ENCODE measurements at regions not wholly inside any gene's neighbourhood (a gene's known extent, or its start where the extent isn't known, plus 50 kb on each side); places are given as distances from the start of the nearest gene placed in this dataset.

DNA sequence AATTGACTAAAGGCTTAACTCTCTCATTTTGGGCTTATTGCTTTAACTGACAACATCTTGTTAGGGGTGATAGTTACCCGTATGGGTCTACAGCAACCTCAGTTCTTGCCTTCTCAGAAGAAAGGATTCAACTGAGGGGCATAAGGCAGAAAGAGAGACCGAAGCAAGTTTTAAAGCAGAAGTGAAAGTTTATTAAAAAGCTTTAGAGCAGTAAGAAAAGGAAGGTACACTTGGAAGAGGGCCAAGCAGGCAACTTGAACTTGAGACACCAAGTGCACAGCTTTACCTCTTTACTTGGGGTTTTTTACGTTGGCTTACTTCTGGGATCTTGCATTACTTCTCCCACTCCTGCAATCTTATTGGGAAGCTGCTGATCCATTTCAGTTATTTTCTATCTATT, 246.9 kb upstream of the PRR20A start:
- DNase-seq (ENCODE audit: low read depth): no peak
- H3K4me3 ChIP-seq (ENCODE audit: control insufficient read depth, low read depth, low read length): no peak overlapping the region
- TF ChIP-seq, protein P1, sequence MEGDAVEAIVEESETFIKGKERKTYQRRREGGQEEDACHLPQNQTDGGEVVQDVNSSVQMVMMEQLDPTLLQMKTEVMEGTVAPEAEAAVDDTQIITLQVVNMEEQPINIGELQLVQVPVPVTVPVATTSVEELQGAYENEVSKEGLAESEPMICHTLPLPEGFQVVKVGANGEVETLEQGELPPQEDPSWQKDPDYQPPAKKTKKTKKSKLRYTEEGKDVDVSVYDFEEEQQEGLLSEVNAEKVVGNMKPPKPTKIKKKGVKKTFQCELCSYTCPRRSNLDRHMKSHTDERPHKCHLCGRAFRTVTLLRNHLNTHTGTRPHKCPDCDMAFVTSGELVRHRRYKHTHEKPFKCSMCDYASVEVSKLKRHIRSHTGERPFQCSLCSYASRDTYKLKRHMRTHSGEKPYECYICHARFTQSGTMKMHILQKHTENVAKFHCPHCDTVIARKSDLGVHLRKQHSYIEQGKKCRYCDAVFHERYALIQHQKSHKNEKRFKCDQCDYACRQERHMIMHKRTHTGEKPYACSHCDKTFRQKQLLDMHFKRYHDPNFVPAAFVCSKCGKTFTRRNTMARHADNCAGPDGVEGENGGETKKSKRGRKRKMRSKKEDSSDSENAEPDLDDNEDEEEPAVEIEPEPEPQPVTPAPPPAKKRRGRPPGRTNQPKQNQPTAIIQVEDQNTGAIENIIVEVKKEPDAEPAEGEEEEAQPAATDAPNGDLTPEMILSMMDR (conservative IDR thresholded peaks at IDR 0.05; ENCODE audit: control insufficient read depth, insufficient read depth, low read depth, low read length): no peak

DNA sequence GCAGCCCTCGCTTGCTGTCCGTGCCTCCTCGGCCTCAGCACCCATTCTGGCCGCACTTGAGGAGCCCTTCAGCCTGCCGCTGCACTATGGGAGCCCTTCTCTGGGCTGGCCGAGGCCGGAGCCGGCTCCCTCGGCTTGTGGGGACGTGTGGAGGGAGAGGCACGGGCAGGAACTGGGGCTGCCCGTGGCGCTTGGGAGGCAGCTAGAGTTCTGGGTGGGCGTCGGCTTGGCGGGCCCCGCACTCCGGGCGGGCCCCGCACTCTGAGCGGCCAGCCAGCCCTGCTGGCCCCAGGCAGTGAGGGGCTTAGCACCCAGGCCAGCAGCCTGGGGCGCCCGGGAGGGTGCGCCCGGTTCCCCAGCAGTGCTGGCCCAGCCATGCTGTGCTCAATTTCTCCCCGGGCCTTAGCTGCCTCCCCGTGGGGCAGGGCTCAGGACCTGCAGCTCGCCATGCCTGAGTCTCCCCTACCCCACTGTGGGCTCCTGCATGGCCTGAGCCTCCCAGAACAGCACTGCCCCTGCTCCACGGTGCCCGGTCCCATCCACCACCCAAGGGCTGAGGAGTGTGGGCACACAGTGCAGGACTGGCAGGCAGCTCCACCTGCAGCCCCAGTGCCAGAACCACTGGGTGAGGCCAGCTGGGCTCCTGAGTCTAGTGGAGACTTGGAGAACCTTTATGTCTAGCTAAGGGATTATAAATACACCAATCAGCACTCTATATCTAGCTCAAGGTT, 240.0 kb upstream of the PRR20A start:
- H3K4me3 ChIP-seq (ENCODE audit: control insufficient read depth, low read depth, low read length): no peak overlapping the region
- TF ChIP-seq, protein P1 (conservative IDR thresholded peaks at IDR 0.05; ENCODE audit: control insufficient read depth, insufficient read depth, low read depth, low read length): no peak
- DNase-seq (ENCODE audit: low read depth): no peak

DNA sequence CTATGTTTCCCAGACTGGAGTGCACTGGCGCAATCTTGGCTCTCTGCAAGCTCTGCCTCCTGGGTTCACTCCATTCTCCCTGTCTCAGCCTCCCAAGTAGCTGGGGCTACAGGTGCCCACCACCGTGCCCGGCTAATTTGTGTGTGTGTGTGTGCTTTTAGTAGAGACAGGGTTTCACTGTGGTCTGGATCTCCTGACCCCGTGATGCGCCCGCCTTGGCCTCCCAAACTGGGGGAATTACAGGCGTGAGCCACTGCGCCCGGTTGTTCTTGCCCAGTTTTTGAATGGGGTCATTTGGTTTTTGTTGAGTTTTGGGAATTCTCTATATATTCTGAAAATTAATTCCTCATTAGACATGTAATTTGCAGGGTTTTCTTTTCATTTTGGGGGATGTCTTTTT, 238.4 kb upstream of the PRR20A start:
- no peak for DNase-seq (ENCODE audit: low read depth)
- TF ChIP-seq, protein P1 (conservative IDR thresholded peaks at IDR 0.05; ENCODE audit: control insufficient read depth, insufficient read depth, low read depth, low read length): no peak
- H3K4me3 ChIP-seq (ENCODE audit: control insufficient read depth, low read depth, low read length): no peak overlapping the region

DNA sequence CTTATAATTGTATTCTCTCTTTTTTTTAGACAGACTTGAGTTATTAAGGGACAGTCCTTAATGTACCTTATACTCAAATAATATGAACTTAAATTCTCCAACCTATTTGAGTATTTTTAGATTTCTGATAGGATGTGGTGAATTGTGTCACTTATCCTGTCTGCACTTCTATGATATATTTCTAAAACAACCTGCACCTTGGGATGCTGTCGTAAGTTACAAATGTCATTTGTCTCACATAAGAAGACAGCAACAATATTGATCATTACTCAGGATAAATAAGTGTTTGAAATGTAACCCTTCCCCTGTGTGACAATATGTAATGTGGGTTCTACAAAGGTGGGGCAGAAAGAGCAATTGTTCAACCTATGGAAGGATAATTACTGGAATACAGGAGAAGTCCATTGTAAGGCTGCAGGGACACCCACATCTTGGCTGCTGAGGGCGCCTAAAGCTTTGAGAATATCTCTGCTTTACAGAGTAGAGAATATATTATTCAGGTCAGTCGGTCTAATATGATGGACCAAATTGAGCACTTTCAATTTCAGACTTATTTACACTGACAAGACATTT, 236.9 kb upstream of the PRR20A start:
- no peak overlapping the region for H3K4me3 ChIP-seq (ENCODE audit: control insufficient read depth, low read depth, low read length)
- TF ChIP-seq, protein P1 (conservative IDR thresholded peaks at IDR 0.05; ENCODE audit: control insufficient read depth, insufficient read depth, low read depth, low read length): no peak
- DNase-seq (ENCODE audit: low read depth): no peak

DNA sequence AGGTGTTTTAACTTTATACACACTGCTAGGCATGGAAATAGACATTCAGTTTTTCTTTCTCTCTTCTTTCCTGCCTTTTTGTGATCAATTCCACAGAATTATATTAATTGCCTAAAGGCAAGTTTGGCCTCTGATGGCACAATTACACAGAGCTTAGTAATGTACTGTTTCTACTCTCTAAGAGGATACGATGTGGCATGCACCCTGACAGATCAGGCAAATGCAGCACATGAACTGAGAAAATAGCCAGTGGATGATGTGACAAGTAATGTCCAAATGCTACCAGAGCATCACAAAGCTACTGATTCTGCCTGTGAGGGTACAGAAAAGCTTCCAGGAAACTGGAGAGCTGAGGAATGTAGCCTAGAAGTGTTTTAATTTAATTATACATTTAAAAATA, 233.8 kb upstream of the PRR20A start:
- TF ChIP-seq, protein P1 (conservative IDR thresholded peaks at IDR 0.05; ENCODE audit: control insufficient read depth, insufficient read depth, low read depth, low read length): no peak
- DNase-seq (ENCODE audit: low read depth): no peak
- no peak overlapping the region for H3K4me3 ChIP-seq (ENCODE audit: control insufficient read depth, low read depth, low read length)

DNA sequence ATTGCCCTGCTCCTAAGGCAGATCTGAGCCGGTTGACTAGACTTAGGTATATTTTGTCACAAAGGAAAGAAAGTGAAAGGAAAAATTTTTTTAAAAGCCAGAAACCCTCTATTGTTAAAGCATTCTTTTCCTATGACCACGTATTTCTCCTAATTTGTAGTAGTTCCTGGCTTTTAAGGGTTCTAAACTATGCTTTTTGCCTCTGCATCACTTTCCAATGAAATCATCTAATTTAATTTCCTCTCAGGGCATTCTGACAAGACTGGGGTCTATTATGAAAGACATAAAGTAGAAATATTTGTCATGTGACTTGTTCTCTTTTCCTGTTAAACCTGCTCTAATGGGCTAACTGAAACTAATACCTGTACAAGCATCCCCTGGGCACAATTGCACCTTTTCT, 233.0 kb upstream of the PRR20A start:
- H3K4me3 ChIP-seq (ENCODE audit: control insufficient read depth, low read depth, low read length): no peak overlapping the region
- DNase-seq (ENCODE audit: low read depth): no peak
- TF ChIP-seq, protein P1 (conservative IDR thresholded peaks at IDR 0.05; ENCODE audit: control insufficient read depth, insufficient read depth, low read depth, low read length): no peak

All from fibroblast of mammary gland (primary cell).